GM19452 (cell line): ENCODE measurements at regions not wholly inside any gene's neighbourhood (a gene's known extent, or its start where the extent isn't known, plus 50 kb on each side); places are given as distances from the start of the nearest gene placed in this dataset.

Experiments used
- ATAC-seq: cut with Tn5 transposase; IDR thresholded peaks from one replicate; pipeline ENCODE4 v1.9.1; 2021; ENCODE audit not compliant: unreplicated experiment

GRCh38 chr13:73970421-73971055, 163.7 kb downstream of the KLF12 start:
- ATAC-seq = no peak

DNA sequence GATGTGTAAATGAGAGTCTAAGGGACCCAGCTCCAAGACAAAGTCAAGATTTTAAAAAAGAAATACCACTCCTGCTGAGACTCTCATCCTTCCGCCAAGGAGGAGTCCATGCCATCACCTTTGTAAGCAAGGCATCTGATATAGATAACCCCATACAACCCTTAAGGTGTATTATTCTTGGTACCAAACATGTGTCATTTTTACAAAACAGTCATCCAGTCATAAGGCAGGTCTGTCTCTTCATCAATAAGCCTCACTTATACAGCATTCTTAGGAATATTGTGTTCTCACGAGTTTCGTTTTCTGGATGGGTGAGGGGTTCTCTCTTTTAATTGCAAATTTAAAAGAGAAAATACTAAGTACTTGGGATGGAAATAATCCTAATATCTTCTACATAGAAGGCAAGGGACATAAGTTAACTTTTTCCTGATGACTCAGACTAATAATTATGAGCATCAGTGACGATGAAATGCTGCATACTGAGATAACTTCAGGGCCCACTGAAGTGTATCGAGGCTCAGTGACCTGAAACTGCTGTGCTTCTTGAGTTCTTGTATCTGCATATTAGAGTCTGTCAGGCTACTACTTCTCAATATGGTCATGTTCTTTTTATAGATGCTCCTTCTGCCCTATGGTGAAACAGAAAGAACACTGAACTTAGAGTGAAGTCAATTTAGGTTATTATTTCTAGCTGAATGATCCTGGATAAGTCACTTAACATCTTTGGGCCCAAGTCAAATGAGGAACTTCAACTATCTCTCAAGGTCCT, 166.6 kb downstream of the KLF12 start:
- peak; percentile 99 for ATAC-seq

GRCh38 chr13:73966331-73966730, 167.9 kb downstream of the KLF12 start:
- no peak for ATAC-seq

DNA sequence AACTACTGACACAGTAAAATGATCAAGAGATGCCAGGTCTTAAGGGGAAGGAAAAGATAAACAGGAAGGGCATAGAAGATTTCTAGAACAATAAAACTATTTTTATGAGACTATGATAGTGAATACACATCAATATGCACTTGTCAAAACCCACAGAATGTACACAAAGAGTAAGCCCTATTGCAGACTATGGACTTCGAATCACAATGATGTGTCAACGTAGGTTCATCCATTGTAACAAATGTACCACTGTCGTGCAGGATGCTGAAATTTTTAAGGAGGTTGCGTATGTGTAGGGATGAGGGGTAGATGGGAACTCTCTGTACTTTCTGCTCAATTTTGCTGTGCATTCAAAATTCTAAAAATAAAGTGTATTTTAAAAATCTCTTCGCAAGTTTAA, 171.9 kb downstream of the KLF12 start:
- no peak for ATAC-seq

GRCh38 chr13:73961181-73961580, 173.0 kb downstream of the KLF12 start:
- ATAC-seq = no peak

GRCh38 chr13:73960474-73960873, 173.7 kb downstream of the KLF12 start:
- ATAC-seq = peak; percentile 62

- ATAC-seq = no peak
Observed at GRCh38 chr13:73958657-73959397, 175.4 kb downstream of the KLF12 start.

GRCh38 chr13:73957889-73958288, 176.3 kb downstream of the KLF12 start:
- no peak for ATAC-seq

GRCh38 chr13:73956795-73957408, 177.3 kb downstream of the KLF12 start:
- ATAC-seq = no peak

DNA sequence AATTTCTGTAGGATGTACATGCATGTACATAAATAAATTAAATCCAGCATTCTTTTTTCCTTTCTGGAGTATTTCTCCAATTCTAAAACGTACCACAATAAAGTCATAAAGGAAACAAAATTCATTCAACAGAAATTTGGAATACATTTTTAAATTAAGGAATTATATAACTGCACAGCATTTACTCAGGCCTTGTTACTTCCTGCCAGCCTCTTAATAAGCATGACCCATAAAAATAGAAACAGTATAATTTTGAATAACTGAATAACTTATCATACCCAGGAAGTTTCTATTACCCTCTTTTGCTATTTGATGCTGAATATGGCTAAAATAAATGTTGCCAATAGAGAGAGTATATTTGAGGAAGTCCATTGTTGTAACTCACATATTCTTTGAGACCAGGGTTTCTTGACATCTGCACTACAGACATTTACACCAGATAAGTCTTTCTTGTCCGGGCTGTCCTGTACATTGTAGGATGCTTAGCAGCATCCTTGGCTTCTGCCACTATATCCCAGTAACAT, 178.2 kb downstream of the KLF12 start:
- ATAC-seq = no peak

DNA sequence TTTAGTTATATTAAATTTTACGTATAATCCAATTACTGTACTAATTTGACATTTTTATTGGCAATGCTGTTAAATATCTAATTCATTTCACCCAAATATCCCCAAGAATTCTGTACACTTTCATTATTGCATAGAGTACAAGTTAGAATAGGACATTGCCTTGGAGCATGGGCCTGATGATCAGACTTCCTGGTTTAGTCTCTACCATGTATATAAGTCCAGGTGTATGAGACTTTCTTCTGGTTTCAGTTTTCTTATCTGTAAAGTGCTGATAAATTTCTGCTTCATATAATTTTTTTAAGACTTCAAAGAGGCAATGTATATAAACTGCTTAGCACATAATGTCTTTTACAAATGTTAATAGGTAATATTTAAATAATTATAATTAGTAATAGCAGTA, 179.4 kb downstream of the KLF12 start:
- peak; percentile 66 for ATAC-seq

- no peak for ATAC-seq
Observed at GRCh38 chr13:73952648-73953047, 181.6 kb downstream of the KLF12 start.

GRCh38 chr13:73948848-73949529, 185.2 kb downstream of the KLF12 start:
- peak; percentile 57 for ATAC-seq

DNA sequence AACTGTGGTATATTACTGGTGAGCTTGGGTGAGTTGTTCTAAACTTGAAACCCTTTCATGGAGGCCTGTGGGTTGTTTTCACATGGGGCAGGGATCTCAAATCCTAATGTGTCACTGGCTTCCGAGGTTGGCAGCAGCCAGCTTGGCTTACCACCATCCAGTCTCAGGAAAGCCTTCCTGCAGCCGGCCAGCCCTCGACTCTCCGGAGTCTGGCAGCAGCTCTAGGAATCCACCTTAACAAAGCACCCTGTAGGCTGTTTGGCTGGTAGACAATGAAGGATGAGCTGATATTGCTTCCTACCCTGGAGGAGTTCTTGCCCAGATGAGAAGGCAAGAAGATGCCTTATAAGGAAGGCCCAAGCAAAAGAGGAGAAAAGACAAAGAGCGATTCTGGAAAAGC, 188.3 kb downstream of the KLF12 start:
- ATAC-seq = no peak

GRCh38 chr13:73945382-73945781, 188.8 kb downstream of the KLF12 start:
- no peak for ATAC-seq

GRCh38 chr13:73943965-73944233, 190.3 kb downstream of the KLF12 start:
- ATAC-seq = no peak

- peak; percentile 97 for ATAC-seq
Observed at GRCh38 chr13:73943137-73943964, 190.9 kb downstream of the KLF12 start.

GRCh38 chr13:73941752-73942151, 192.5 kb downstream of the KLF12 start:
- ATAC-seq = no peak

- no peak for ATAC-seq
Observed at GRCh38 chr13:73940098-73940497, 194.1 kb downstream of the KLF12 start.

DNA sequence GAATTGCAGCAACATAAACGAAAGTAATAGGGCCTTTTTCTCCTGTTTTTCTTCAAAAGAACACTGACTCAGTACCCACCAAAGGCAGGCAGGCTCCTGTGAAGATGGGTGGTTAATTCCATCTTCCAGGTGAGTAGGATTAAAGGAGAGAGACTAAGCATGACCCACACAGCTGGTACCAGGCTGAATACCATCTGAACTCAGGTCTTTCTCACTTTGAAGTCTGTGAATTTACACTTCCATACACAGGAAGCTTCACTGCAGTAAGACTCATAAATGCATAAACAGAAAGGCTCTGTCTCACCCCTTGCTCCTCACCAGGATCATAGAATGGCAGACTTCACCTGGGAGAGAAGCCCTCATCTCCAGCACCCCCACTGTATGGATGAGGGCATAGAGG, 194.6 kb downstream of the KLF12 start:
- no peak for ATAC-seq
